ENCODE measurements at regions not wholly inside any gene's neighbourhood (a gene's known extent, or its start where the extent isn't known, plus 50 kb on each side); places are given as distances from the start of the nearest gene placed in this dataset.

GRCh38 chr12:25337916-25338315, 87.2 kb upstream of the KRAS start:
- TF ChIP-seq, protein P1, sequence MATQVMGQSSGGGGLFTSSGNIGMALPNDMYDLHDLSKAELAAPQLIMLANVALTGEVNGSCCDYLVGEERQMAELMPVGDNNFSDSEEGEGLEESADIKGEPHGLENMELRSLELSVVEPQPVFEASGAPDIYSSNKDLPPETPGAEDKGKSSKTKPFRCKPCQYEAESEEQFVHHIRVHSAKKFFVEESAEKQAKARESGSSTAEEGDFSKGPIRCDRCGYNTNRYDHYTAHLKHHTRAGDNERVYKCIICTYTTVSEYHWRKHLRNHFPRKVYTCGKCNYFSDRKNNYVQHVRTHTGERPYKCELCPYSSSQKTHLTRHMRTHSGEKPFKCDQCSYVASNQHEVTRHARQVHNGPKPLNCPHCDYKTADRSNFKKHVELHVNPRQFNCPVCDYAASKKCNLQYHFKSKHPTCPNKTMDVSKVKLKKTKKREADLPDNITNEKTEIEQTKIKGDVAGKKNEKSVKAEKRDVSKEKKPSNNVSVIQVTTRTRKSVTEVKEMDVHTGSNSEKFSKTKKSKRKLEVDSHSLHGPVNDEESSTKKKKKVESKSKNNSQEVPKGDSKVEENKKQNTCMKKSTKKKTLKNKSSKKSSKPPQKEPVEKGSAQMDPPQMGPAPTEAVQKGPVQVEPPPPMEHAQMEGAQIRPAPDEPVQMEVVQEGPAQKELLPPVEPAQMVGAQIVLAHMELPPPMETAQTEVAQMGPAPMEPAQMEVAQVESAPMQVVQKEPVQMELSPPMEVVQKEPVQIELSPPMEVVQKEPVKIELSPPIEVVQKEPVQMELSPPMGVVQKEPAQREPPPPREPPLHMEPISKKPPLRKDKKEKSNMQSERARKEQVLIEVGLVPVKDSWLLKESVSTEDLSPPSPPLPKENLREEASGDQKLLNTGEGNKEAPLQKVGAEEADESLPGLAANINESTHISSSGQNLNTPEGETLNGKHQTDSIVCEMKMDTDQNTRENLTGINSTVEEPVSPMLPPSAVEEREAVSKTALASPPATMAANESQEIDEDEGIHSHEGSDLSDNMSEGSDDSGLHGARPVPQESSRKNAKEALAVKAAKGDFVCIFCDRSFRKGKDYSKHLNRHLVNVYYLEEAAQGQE (IDR thresholded peaks at IDR 0.05; ENCODE audit: insufficient replicate concordance, low read depth), result no peak
- TF ChIP-seq CTCF (IDR thresholded peaks at IDR 0.05; ENCODE audit: insufficient read depth, low read length) (no peak), POLR2AphosphoS5 (IDR thresholded peaks at IDR 0.05; ENCODE audit: low read depth) (no peak), SPI1 (IDR thresholded peaks at IDR 0.05; ENCODE audit: borderline replicate concordance, low read depth) (no peak)

Data from HL-60 (cell line).